Peyer's patch (tissue), 4 donors: ENCODE measurements at regions not wholly inside any gene's neighbourhood (a gene's known extent, or its start where the extent isn't known, plus 50 kb on each side); places are given as distances from the start of the nearest gene placed in this dataset.

ENCODE experiments used
- DNase-seq, 3 donors: peaks; one replicate each; pipeline ENCODE4 v3.0.0-alpha.2; 2017 to 2019
- H3K27ac ChIP-seq, 4 donors: fragments of 200-600 bp; sonication (generic); one replicate each; pipeline ENCODE4 v1.5.1; 2016 to 2019
- H3K27me3 ChIP-seq, 2 donors: fragments of 200-600 bp; sonication (generic); one replicate each; pipeline ENCODE4 v1.5.1; 2019
- H3K36me3 ChIP-seq, 3 donors: fragments of 200-600 bp; sonication (generic); one replicate each; pipeline ENCODE4 v1.5.1; 2016 to 2019
- H3K4me1 ChIP-seq, 4 donors: fragments of 200-600 bp; sonication (generic); one replicate each; pipeline ENCODE4 v1.5.1; 2016 to 2019
- H3K4me3 ChIP-seq, 4 donors: fragments of 200-600 bp; sonication (generic); 1 replicate in 3 of 4; 2 replicates in 1 of 4; pipeline ENCODE4 v1.5.1; 2016 to 2019; ENCODE audit warnings: mild to moderate bottlenecking in 1 of 4
- H3K9me3 ChIP-seq, 4 donors: fragments of 200-600 bp; sonication (generic); one replicate each; pipeline ENCODE4 v1.5.1; 2016 to 2019; ENCODE audit warnings: mild to moderate bottlenecking in 1 of 4
- POLR2A ChIP-seq, 2 donors: fragments of 450-650 bp; IDR thresholded peaks; one replicate each; pipeline ENCODE4 v1.5.1; 2017; ENCODE audit warnings: antibody characterized with exemption in 2 of 2, mild to moderate bottlenecking in 2 of 2, moderate library complexity in 2 of 2
- TF ChIP-seq, protein P1 (sequence below), 6 experiments: fragments of 450-650 bp in 4 of 6; fragments of 200-600 bp in 2 of 6; sonication (generic) in 1 of 6; IDR thresholded peaks; one replicate each; pipeline ENCODE4 v1.5.1; 2017 to 2019; ENCODE audit warnings: antibody characterized with exemption in 6 of 6, mild to moderate bottlenecking in 3 of 6, moderate library complexity in 1 of 6

DNA sequence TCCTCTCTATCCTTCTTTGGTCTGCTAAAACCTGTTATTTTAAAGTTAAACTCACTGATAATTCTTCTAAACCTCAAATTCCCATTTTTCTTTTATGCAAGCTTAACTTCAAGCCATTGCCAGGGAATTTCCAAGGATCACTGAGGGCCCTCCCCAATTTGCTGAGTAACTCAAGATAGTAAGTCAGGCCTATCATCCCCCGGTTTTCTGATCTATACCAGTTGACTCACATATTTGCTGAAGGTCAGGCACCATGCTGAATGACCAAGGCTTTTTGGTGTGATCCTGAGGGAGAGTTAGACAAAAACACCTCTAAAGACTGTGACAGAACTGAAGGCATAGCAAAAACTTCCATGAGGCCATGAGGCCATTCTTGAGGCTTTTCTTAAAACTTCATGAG is 1301.9 kb downstream of the PCDH7 start:
- TF ChIP-seq, protein P1, sequence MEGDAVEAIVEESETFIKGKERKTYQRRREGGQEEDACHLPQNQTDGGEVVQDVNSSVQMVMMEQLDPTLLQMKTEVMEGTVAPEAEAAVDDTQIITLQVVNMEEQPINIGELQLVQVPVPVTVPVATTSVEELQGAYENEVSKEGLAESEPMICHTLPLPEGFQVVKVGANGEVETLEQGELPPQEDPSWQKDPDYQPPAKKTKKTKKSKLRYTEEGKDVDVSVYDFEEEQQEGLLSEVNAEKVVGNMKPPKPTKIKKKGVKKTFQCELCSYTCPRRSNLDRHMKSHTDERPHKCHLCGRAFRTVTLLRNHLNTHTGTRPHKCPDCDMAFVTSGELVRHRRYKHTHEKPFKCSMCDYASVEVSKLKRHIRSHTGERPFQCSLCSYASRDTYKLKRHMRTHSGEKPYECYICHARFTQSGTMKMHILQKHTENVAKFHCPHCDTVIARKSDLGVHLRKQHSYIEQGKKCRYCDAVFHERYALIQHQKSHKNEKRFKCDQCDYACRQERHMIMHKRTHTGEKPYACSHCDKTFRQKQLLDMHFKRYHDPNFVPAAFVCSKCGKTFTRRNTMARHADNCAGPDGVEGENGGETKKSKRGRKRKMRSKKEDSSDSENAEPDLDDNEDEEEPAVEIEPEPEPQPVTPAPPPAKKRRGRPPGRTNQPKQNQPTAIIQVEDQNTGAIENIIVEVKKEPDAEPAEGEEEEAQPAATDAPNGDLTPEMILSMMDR (IDR thresholded peaks at IDR 0.05) = no peak
- TF ChIP-seq POLR2A (IDR thresholded peaks at IDR 0.05) = no peak
- H3K27me3 ChIP-seq = no peaks in the 10 kb centered on the region
- H3K4me3 ChIP-seq = no peak overlapping the region
- DNase-seq = no peak
- no peaks in the 10 kb centered on the region for H3K4me1 ChIP-seq
- no peaks in the 10 kb centered on the region for H3K9me3 ChIP-seq
- no peak overlapping the region for H3K27ac ChIP-seq
- no peaks in the 10 kb centered on the region for H3K36me3 ChIP-seq

DNA sequence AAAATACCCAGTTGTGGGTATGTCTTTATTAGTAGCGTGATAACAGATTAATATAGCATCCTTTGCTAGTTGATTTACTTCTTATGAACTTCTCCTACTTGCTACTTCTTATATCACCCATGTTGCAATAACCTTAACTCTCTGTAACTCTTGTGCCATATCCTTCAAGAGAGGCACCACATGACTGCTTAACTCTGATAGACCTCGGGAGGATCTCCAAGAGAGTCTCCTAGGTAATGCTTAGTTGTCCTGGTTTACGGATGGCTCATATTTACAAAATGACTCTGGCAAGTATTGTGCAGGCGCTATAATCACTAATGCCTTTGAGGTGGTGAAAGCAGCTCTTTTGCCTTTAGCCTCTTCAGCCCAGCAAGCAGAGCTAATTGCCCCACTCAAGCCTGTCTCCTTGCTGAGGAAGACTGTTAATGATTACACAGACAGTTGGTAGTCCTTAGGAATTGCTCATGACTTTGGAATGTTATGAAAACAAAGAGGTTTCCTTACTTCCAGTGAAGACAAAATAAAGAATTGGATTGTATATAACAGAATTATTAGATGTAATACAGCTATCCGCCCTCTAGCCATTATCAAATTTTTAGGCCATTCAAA is 1305.8 kb downstream of the PCDH7 start:
- H3K27ac ChIP-seq = no peak overlapping the region

DNA sequence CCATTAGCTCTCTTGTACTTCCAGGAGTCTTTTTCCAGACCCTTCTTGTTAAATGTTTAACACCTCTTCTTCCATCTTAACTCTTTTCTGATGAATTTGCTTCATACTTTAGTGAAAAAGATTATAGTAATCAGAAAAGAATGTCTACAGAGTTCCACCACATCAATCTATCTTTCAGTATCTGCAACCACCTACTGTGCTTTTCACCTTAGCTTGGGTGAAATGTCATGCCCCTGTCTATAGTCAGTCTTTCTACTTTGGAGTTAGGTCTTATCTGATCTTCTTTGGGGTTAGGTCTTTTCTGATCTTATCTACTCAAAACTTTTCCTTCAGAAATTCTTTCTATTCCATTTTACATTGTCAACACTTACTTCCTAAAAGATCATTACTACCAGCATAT is 1310.2 kb downstream of the PCDH7 start:
- H3K4me3 ChIP-seq = no peak overlapping the region
- TF ChIP-seq, protein P1 (IDR thresholded peaks at IDR 0.05) = no peak
- no peak for TF ChIP-seq POLR2A (IDR thresholded peaks at IDR 0.05)
- DNase-seq = no peak
- no peaks in the 10 kb centered on the region for H3K4me1 ChIP-seq
- H3K27me3 ChIP-seq = no peaks in the 10 kb centered on the region
- no peaks in the 10 kb centered on the region for H3K9me3 ChIP-seq
- no peak overlapping the region for H3K27ac ChIP-seq
- H3K36me3 ChIP-seq = no peaks in the 10 kb centered on the region

More for the DNA sequence above, 1305.8 kb downstream of the PCDH7 start:
- peak in 1 of 3 donors; percentile 48 for DNase-seq
- Histone ChIP-seq H3K4me3 (no peak overlapping the region), H3K4me1 (no peaks in the 10 kb centered on the region), H3K9me3 (no peaks in the 10 kb centered on the region), H3K36me3 (no peaks in the 10 kb centered on the region), H3K27me3 (no peaks in the 10 kb centered on the region)
- TF ChIP-seq, protein P1 (IDR thresholded peaks at IDR 0.05) = no peak
- TF ChIP-seq POLR2A (IDR thresholded peaks at IDR 0.05) = no peak

DNA sequence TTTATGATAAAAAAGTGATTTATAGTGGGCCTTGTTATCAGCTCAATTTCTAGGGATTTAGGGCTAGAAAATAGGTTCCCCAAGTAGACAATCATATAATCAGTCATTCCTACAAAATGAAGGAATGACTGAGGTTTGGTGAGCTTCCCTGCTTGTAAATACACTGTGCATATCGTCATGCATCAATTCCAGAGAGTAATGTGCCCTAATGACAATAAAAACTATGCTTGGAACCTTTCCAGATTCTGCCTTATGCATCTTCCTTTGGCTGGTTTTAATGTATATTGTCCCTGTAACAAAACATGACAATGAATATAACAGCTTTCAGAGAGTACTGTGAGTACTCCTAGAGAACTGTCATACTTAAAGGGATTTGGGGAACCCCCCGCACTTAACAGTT is 1310.9 kb downstream of the PCDH7 start:
- no peaks in the 10 kb centered on the region for H3K4me1 ChIP-seq
- no peak overlapping the region for H3K27ac ChIP-seq
- H3K36me3 ChIP-seq = no peaks in the 10 kb centered on the region
- TF ChIP-seq, protein P1 (IDR thresholded peaks at IDR 0.05) = no peak
- no peak for TF ChIP-seq POLR2A (IDR thresholded peaks at IDR 0.05)
- no peak for DNase-seq
- no peak overlapping the region for H3K4me3 ChIP-seq
- no peaks in the 10 kb centered on the region for H3K9me3 ChIP-seq
- no peaks in the 10 kb centered on the region for H3K27me3 ChIP-seq

DNA sequence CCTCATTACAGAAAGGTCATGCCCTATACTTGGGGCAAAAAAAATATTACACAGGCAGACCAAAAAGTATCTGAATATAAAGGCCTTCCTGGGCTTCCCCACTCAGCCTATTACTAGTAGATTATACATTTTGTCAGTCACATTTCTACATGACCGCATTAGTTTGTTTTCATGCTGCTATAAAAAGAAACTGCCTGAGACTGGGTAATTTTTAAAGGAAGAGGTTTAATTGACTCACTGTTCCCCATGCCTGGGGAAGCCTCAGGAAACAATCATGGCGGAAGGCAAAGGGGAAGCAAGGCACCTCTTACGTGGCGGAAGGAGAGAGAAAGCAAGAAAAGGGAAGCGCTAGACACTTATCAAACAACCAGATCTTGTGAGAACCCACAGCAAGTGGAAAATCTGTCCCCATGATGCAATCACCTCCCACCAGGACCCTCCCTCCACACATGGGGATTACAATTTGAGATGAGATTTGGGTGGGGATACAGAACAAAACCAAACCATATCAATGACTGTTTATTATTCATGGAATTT is 1312.0 kb downstream of the PCDH7 start:
- H3K4me3 ChIP-seq = no peak overlapping the region
- H3K36me3 ChIP-seq = no peaks in the 10 kb centered on the region
- no peaks in the 10 kb centered on the region for H3K9me3 ChIP-seq
- no peaks in the 10 kb centered on the region for H3K27me3 ChIP-seq
- TF ChIP-seq, protein P1 (IDR thresholded peaks at IDR 0.05) = no peak
- no peak for TF ChIP-seq POLR2A (IDR thresholded peaks at IDR 0.05)
- no peak for DNase-seq
- H3K4me1 ChIP-seq = no peaks in the 10 kb centered on the region
- H3K27ac ChIP-seq = no peak overlapping the region
